GM12872 (cell line): ENCODE measurements at regions not wholly inside any gene's neighbourhood (a gene's known extent, or its start where the extent isn't known, plus 50 kb on each side); places are given as distances from the start of the nearest gene placed in this dataset.

ENCODE experiments used
- CTCF ChIP-seq: IDR thresholded peaks from 3 replicates; pipeline ENCODE4 v1.5.1; 2011; ENCODE audit warnings: low read depth, mild to moderate bottlenecking, low read length, moderate library complexity; ENCODE audit not compliant: insufficient read depth

- TF ChIP-seq CTCF, result no peak
Measured at GRCh38 chr17:83199500-83200201, 120.2 kb downstream of the METRNL start.

- TF ChIP-seq CTCF, result no peak
Measured at GRCh38 chr17:83200231-83200699, 120.9 kb downstream of the METRNL start.

- TF ChIP-seq CTCF, result no peak
Measured at GRCh38 chr17:83200751-83201150, 121.3 kb downstream of the METRNL start.

- TF ChIP-seq CTCF, result no peak
Measured at GRCh38 chr17:83201206-83202001, 122.0 kb downstream of the METRNL start.

GRCh38 chr17:83202002-83203000 lies 122.9 kb downstream of the METRNL start:
- no peak for TF ChIP-seq CTCF

- TF ChIP-seq CTCF, result no peak
Measured at GRCh38 chr17:83203073-83203471, 123.7 kb downstream of the METRNL start.
